ENCODE measurements at regions not wholly inside any gene's neighbourhood (a gene's known extent, or its start where the extent isn't known, plus 50 kb on each side); places are given as distances from the start of the nearest gene placed in this dataset.
A peak's percentile ranks its signal among the peaks of the same experiment; 100 is the strongest.

GRCh38 chr3:164397462-164397861 is 680.8 kb downstream of the SI start:
- TF ChIP-seq CTCF (IDR thresholded peaks at IDR 0.05; ENCODE audit: insufficient read depth, low read depth, low read length), result no peak
- H3K4me3 ChIP-seq (ENCODE audit: low read depth, low read length), result no peak overlapping the region
- DNase-seq (ENCODE audit: low read depth), result no peak

GRCh38 chr3:164393171-164393570 is 685.1 kb downstream of the SI start:
- no peak for DNase-seq (ENCODE audit: low read depth)
- no peak overlapping the region for H3K4me3 ChIP-seq (ENCODE audit: low read depth, low read length)
- TF ChIP-seq CTCF (IDR thresholded peaks at IDR 0.05; ENCODE audit: insufficient read depth, low read depth, low read length), result no peak

GRCh38 chr3:164390046-164390445 is 688.2 kb downstream of the SI start:
- DNase-seq (ENCODE audit: low read depth), result no peak
- peak; percentile 3 for TF ChIP-seq CTCF (IDR thresholded peaks at IDR 0.05; ENCODE audit: insufficient read depth, low read depth, low read length)
- H3K4me3 ChIP-seq (ENCODE audit: low read depth, low read length), result no peak overlapping the region

GRCh38 chr3:164387236-164387635 is 691.1 kb downstream of the SI start:
- DNase-seq (ENCODE audit: low read depth), result no peak
- no peak for TF ChIP-seq CTCF (IDR thresholded peaks at IDR 0.05; ENCODE audit: insufficient read depth, low read depth, low read length)
- no peak overlapping the region for H3K4me3 ChIP-seq (ENCODE audit: low read depth, low read length)

- DNase-seq (ENCODE audit: low read depth), result no peak
- TF ChIP-seq CTCF (IDR thresholded peaks at IDR 0.05; ENCODE audit: insufficient read depth, low read depth, low read length), result no peak
Measured at GRCh38 chr3:164380156-164380555, 698.1 kb downstream of the SI start.

GRCh38 chr3:164377466-164377865 is 700.8 kb downstream of the SI start:
- TF ChIP-seq CTCF (IDR thresholded peaks at IDR 0.05; ENCODE audit: insufficient read depth, low read depth, low read length), result no peak
- DNase-seq (ENCODE audit: low read depth), result peak; percentile 8
- no peak overlapping the region for H3K4me3 ChIP-seq (ENCODE audit: low read depth, low read length)

More at GRCh38 chr3:164380156-164380555, 698.1 kb downstream of the SI start:
- H3K4me3 ChIP-seq (ENCODE audit: low read depth, low read length), result no peak overlapping the region

- no peak overlapping the region for H3K4me3 ChIP-seq (ENCODE audit: low read depth, low read length)
- DNase-seq (ENCODE audit: low read depth), result no peak
- no peak for TF ChIP-seq CTCF (IDR thresholded peaks at IDR 0.05; ENCODE audit: insufficient read depth, low read depth, low read length)
Measured at GRCh38 chr3:164375995-164376394, 702.3 kb downstream of the SI start.
